A673 (cell line): ENCODE measurements at regions not wholly inside any gene's neighbourhood (a gene's known extent, or its start where the extent isn't known, plus 50 kb on each side); places are given as distances from the start of the nearest gene placed in this dataset.

Experiments
- BruUV-seq: library from RNA; stranded (reverse); fragments of 400-500 nt; replicated peaks from 2 replicates; lab custom pipeline; 2021; lab: Mats Ljungman, UMichigan
- CTCF ChIA-PET: fragments of 300-600 bp; sonication (Branson Sonifier 250); formaldehyde crosslinking; loops from one replicate; lab custom pipeline; 2022; ENCODE audit warnings: antibody characterized with exemption; lab: Charles Lee
- POLR2A ChIA-PET: fragments of 300-600 bp; sonication (Branson Sonifier 250); formaldehyde crosslinking; loops from one replicate; lab custom pipeline; 2022; ENCODE audit warnings: antibody characterized with exemption; ENCODE audit not compliant: low non-redundant PET; lab: Charles Lee
- DNase-seq: peaks from one replicate; pipeline ENCODE4 v3.0.0-alpha.2; 2015; ENCODE audit warnings: low spot score
- H3K27ac ChIP-seq: fragments of 200-600 bp; sonication (generic); 2 replicates; pipeline ENCODE4 v1.5.1; 2016; ENCODE audit warnings: mixed run types, low read depth, mild to moderate bottlenecking, mixed read lengths, antibody characterized with exemption, low read length; ENCODE audit not compliant: poor library complexity, severe bottlenecking
- H3K27me3 ChIP-seq: fragments of 200-600 bp; sonication (generic); replicated peaks from 2 replicates; pipeline ENCODE4 v1.6.1; 2017; ENCODE audit warnings: mixed run types, low read depth, mild to moderate bottlenecking, mixed read lengths, antibody characterized with exemption, low read length; ENCODE audit not compliant: insufficient read depth, poor library complexity
- H3K36me3 ChIP-seq: fragments of 200-600 bp; sonication (generic); 2 replicates; pipeline ENCODE4 v1.6.1; 2016; ENCODE audit warnings: mixed run types, mild to moderate bottlenecking, mixed read lengths, antibody characterized with exemption, low read length; ENCODE audit not compliant: insufficient read depth, poor library complexity, severe bottlenecking
- H3K4me1 ChIP-seq: fragments of 200-600 bp; sonication (generic); 2 replicates; pipeline ENCODE4 v1.6.1; 2017; ENCODE audit warnings: mixed run types, mild to moderate bottlenecking, mixed read lengths, antibody characterized with exemption, low read length; ENCODE audit not compliant: insufficient read depth, poor library complexity, severe bottlenecking
- H3K4me3 ChIP-seq: fragments of 200-600 bp; sonication (generic); 2 replicates; pipeline ENCODE4 v1.5.1; 2016; ENCODE audit warnings: low read depth, mixed run types, mild to moderate bottlenecking, mixed read lengths, low read length; ENCODE audit not compliant: poor library complexity, severe bottlenecking
- H3K9me3 ChIP-seq: fragments of 200-600 bp; sonication (generic); 2 replicates; pipeline ENCODE4 v1.6.1; 2016; ENCODE audit warnings: mixed run types, low read depth, mild to moderate bottlenecking, mixed read lengths, antibody characterized with exemption, low read length; ENCODE audit not compliant: poor library complexity, severe bottlenecking
- EZH2 ChIP-seq: fragments of 200-600 bp; sonication (generic); IDR thresholded peaks from 2 replicates; pipeline ENCODE4 v1.6.1; 2017; ENCODE audit warnings: borderline replicate concordance, low read depth, mild to moderate bottlenecking, mixed read lengths, antibody characterized with exemption, low read length; ENCODE audit not compliant: poor library complexity, severe bottlenecking
- intact Hi-C: fragments of 100-400 bp; cut with micrococcal nuclease; formaldehyde crosslinking; loops from one replicate; pipeline ENCODE4 v1.10.0; 2022; ENCODE audit not compliant: unreplicated experiment
- TF ChIP-seq, protein P1 (sequence below): fragments of 300-800, 200-600 bp; sonication (generic); conservative IDR thresholded peaks from 2 replicates; pipeline ENCODE4 v1.5.1; 2017; ENCODE audit warnings: low read depth, mild to moderate bottlenecking, antibody characterized with exemption, low read length, moderate library complexity, mixed read lengths

DNA sequence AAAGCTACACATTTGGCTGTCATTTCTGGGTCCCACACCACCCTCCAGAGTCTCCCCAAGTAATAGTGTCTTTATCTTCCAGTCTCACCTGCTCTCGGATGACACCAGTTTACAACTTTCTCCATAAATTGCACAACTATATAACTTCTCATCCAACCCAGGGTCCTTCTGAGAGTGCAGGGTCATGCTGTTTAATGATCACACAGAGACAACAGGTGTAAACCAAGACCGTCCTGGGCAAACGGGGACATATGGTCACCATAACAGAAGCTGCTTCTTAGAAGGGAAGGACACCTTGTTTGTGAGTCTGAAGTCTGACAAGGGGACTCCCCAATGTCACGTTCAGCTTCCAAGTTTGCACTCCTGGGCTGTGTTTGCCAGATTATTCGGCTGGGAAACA, 74.3 kb downstream of the MAP1LC3B2 start:
- POLR2A ChIA-PET, result no interaction called here

DNA sequence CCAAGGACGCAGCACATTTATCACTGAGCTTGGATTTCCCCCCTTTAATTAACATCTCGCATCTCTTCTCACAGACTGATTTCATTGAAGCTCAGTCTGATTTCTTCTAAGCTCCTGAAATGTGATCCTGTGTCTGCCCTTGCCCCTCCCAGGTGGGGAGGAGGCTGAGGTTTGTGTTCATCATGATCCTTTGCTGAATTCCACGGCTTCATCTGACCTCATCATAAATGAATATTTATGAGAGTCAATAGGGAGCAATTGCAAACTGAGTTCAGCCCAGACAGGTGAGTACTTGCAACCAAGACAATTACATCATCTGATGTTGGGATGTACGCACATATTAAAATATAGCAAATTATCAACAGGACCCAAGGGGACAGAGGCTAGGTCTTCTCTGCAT, 72.4 kb downstream of the MAP1LC3B2 start:
- Histone ChIP-seq H3K9me3 (no peaks in the 10 kb centered on the region), H3K4me3 (no peak overlapping the region), H3K4me1 (no peaks in the 10 kb centered on the region), H3K36me3 (no peaks in the 10 kb centered on the region), H3K27ac (no peak overlapping the region), H3K27me3 (no peaks in the 10 kb centered on the region)
- no peak for TF ChIP-seq EZH2
- CTCF ChIA-PET, result interaction anchor here (0.7 kb wide), 1 partner anchor 464 kb away, joined by 4 read pairs; no protein-coding TSS in a partner anchor
- POLR2A ChIA-PET, result no interaction called here
- no TSS peak for BruUV-seq
- no peak for DNase-seq
- intact Hi-C loops, result no loop called here

More for the DNA sequence above, 74.3 kb downstream of the MAP1LC3B2 start:
- no peak overlapping the region for H3K4me3 ChIP-seq
- H3K36me3 ChIP-seq, result no peaks in the 10 kb centered on the region
- DNase-seq, result no peak
- CTCF ChIA-PET, result no interaction called here
- no TSS peak for BruUV-seq
- no peak overlapping the region for H3K27ac ChIP-seq
- no peak for TF ChIP-seq EZH2
- TF ChIP-seq, protein P1, sequence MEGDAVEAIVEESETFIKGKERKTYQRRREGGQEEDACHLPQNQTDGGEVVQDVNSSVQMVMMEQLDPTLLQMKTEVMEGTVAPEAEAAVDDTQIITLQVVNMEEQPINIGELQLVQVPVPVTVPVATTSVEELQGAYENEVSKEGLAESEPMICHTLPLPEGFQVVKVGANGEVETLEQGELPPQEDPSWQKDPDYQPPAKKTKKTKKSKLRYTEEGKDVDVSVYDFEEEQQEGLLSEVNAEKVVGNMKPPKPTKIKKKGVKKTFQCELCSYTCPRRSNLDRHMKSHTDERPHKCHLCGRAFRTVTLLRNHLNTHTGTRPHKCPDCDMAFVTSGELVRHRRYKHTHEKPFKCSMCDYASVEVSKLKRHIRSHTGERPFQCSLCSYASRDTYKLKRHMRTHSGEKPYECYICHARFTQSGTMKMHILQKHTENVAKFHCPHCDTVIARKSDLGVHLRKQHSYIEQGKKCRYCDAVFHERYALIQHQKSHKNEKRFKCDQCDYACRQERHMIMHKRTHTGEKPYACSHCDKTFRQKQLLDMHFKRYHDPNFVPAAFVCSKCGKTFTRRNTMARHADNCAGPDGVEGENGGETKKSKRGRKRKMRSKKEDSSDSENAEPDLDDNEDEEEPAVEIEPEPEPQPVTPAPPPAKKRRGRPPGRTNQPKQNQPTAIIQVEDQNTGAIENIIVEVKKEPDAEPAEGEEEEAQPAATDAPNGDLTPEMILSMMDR, result no peak
- H3K27me3 ChIP-seq, result no peaks in the 10 kb centered on the region
- intact Hi-C loops, result no loop called here
- no peaks in the 10 kb centered on the region for H3K4me1 ChIP-seq
- no peaks in the 10 kb centered on the region for H3K9me3 ChIP-seq

DNA sequence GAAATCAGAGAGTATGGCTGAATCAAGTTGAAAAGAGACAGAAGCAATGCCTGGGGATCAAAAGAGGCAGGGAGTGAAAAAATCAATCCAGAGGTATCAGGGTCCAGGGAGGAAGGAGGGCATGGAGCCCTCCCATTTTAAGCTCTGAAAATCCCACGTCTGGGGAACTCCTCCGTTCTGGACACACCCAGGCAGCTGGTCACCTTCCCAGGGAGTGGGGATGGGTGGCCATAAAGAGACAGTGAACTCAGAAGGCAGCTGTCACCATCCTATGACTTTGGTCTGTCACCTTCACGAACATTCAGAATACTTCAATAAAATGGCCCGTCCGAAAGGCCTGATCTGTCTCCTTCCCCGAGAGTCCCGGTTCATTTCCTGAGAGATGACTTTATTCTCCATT, 71.6 kb downstream of the MAP1LC3B2 start:
- intact Hi-C loops, result no loop called here
- ChIA-PET POLR2A (no interaction called here), CTCF (no interaction called here)

More for the DNA sequence above, 71.6 kb downstream of the MAP1LC3B2 start:
- Histone ChIP-seq H3K4me1 (no peaks in the 10 kb centered on the region), H3K27ac (no peak overlapping the region), H3K36me3 (no peaks in the 10 kb centered on the region), H3K27me3 (no peaks in the 10 kb centered on the region), H3K4me3 (no peak overlapping the region), H3K9me3 (no peaks in the 10 kb centered on the region)
- TF ChIP-seq EZH2, result no peak
- TF ChIP-seq, protein P1, result no peak
- DNase-seq, result no peak
- no TSS peak for BruUV-seq
